ENCODE measurements at regions not wholly inside any gene's neighbourhood (a gene's known extent, or its start where the extent isn't known, plus 50 kb on each side); places are given as distances from the start of the nearest gene placed in this dataset.

DNA sequence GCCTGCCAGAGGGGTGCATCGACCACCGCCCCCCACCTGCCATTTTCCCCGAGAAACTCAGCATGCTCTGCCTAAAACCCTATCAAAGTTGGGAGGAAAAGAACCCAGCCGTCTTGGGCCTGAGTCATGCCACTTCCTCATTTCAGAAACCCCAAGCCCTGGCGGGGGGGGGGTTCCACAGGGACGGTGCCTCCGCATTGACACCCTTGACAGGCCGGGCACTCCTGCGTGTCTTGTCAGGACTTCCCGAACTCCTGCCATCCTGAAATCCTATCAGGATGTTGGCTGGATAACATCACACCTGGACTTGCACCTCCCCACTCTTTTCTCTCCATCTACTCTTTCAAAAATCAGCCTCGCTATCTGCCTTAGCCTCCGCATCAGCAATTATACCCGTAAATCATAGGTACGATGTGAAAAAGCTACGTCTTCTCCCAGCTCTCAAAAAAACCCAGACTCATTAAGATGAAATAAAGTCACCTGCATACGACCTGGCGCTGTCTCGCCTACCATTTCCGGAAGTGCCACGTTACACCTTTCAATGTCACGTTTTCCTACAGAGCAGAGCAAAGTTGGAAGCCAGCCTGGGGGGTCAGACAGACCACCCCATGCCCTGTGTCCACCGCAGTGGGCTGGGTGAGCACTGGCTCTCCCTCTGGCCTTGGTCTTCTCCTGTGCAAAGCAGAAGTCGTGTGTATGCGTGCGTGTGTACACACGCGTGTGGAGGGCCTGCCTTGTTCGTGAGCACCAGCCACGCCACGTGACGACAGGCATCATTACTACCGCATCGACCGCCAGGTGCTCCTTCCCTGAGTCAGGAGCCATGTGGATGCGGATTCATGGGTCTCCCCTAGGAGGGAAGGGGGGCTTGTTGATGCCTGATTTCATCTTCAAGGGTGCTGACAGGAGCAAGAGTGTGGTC lies 96.7 kb downstream of the RFLNA start:
- H3K4me3 Mint-ChIP-seq, result peak overlapping the region; percentile 39
- ATAC-seq (replicated peaks), result peak; percentile 60
- peaks cover 10% of the 10 kb centered on the region for H3K4me1 Mint-ChIP-seq
- H3K9me3 Mint-ChIP-seq, result no peaks in the 10 kb centered on the region
- H3K27ac Mint-ChIP-seq, result peak overlapping the region; percentile 18
- no peaks in the 10 kb centered on the region for H3K27me3 Mint-ChIP-seq
- peaks cover 17% of the 10 kb centered on the region for H3K36me3 Mint-ChIP-seq (ENCODE audit: low read depth)

DNA sequence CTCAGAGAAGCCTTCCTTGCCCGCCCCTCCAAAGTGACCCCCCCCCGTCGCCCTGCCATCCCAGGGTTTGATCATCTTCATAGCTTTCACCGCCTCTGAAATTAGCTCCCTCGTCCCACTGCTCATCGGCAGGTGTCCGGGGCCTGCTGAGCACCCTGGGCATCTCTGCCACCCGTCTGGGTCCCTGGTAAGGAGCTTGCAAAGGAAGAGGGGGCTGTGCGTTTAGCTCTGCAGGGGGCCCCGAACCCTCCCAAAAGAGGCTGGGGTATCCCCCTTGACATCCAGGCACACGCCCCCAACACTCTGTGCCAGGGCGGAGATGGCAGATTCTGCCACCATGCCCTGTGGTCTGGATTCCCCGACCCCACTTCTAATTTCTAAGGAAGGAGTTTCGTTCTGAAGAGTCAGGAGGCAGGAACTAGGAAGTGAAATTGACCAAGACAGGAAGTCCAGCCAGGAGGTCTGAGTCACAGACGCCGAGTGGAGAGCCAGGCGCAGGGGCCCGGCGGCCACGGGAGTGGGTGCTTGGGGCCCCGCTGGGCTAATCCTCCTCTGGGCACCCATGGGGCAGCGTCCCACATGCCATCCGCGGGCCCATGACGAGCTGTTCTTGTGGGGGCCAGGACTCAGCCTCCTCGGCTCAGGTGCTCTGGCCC lies 95.7 kb downstream of the RFLNA start:
- Mint-ChIP-seq H3K4me1 (peaks cover 10% of the 10 kb centered on the region), H3K9me3 (no peaks in the 10 kb centered on the region), H3K27me3 (no peaks in the 10 kb centered on the region), H3K4me3 (peak overlapping the region; percentile 61), H3K27ac (no peak overlapping the region), H3K36me3 (ENCODE audit: low read depth) (peaks cover 15% of the 10 kb centered on the region)
- ATAC-seq (replicated peaks), result no peak

- peak overlapping the region; percentile 61 for H3K4me3 Mint-ChIP-seq
- ATAC-seq (replicated peaks), result no peak
- H3K4me1 Mint-ChIP-seq, result peaks cover 10% of the 10 kb centered on the region
- H3K36me3 Mint-ChIP-seq (ENCODE audit: low read depth), result peaks cover 16% of the 10 kb centered on the region
- no peak overlapping the region for H3K27ac Mint-ChIP-seq
- no peaks in the 10 kb centered on the region for H3K9me3 Mint-ChIP-seq
- no peaks in the 10 kb centered on the region for H3K27me3 Mint-ChIP-seq
Observed at GRCh38 chr12:124389725-124390441, 95.0 kb downstream of the RFLNA start.

GRCh38 chr12:124389138-124389724 lies 94.3 kb downstream of the RFLNA start:
- Mint-ChIP-seq H3K27ac (no peak overlapping the region), H3K4me3 (peak overlapping the region; percentile 61), H3K9me3 (no peaks in the 10 kb centered on the region), H3K4me1 (peaks cover 10% of the 10 kb centered on the region), H3K27me3 (no peaks in the 10 kb centered on the region), H3K36me3 (ENCODE audit: low read depth) (peaks cover 10% of the 10 kb centered on the region)
- peak; percentile 69 for ATAC-seq (replicated peaks)

GRCh38 chr12:124388679-124389137 lies 93.8 kb downstream of the RFLNA start:
- H3K9me3 Mint-ChIP-seq, result no peaks in the 10 kb centered on the region
- peak overlapping the region; percentile 61 for H3K4me3 Mint-ChIP-seq
- peaks cover 7% of the 10 kb centered on the region for H3K36me3 Mint-ChIP-seq (ENCODE audit: low read depth)
- H3K4me1 Mint-ChIP-seq, result peaks cover 10% of the 10 kb centered on the region
- H3K27ac Mint-ChIP-seq, result no peak overlapping the region
- no peaks in the 10 kb centered on the region for H3K27me3 Mint-ChIP-seq
- peak; percentile 71 for ATAC-seq (replicated peaks)

DNA sequence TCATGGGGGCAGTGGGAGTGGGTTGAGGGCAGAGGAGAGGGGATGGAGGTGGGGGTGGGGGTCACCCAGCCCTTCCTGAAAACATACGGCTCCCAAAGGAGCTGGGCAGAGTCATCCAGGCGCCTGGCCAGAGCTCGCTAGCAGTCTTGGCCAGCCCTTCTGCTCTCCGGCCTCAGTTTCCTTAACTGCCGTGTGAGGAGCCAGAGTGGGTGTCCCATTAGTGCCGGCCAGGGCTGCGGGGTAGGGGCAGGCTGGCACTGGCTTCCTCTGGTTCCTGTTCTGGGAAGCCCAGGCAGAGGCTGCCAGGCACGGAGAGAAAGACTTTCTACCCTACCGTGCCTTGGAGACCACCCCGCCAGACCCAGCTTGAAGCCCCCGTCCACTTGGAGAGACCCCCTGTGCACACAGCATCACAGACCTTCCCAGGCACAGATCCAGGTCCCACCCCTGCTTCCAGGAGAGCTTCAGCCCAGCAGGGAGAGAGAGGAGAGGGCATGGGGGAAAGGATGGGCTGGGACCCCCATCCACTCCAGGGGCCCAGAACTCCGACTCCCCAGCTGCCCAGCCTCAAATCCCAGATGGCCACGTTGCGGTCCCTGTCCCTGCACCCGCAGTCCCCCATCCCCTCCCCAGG lies 93.3 kb downstream of the RFLNA start:
- ATAC-seq (replicated peaks), result no peak
- peaks cover 7% of the 10 kb centered on the region for H3K36me3 Mint-ChIP-seq (ENCODE audit: low read depth)
- H3K4me3 Mint-ChIP-seq, result peak overlapping the region; percentile 31
- no peaks in the 10 kb centered on the region for H3K9me3 Mint-ChIP-seq
- H3K4me1 Mint-ChIP-seq, result peaks cover 10% of the 10 kb centered on the region
- no peaks in the 10 kb centered on the region for H3K27me3 Mint-ChIP-seq
- H3K27ac Mint-ChIP-seq, result no peak overlapping the region

- Mint-ChIP-seq H3K9me3 (no peaks in the 10 kb centered on the region), H3K27me3 (no peaks in the 10 kb centered on the region), H3K36me3 (ENCODE audit: low read depth) (peaks cover 7% of the 10 kb centered on the region), H3K4me1 (peaks cover 10% of the 10 kb centered on the region), H3K4me3 (no peak overlapping the region), H3K27ac (no peak overlapping the region)
- ATAC-seq (replicated peaks), result no peak
Observed at GRCh38 chr12:124387528-124387911, 92.6 kb downstream of the RFLNA start.

- H3K4me3 Mint-ChIP-seq, result no peak overlapping the region
- no peaks in the 10 kb centered on the region for H3K27me3 Mint-ChIP-seq
- peaks cover 7% of the 10 kb centered on the region for H3K36me3 Mint-ChIP-seq (ENCODE audit: low read depth)
- H3K27ac Mint-ChIP-seq, result no peak overlapping the region
- no peak for ATAC-seq (replicated peaks)
- H3K4me1 Mint-ChIP-seq, result peaks cover 10% of the 10 kb centered on the region
- no peaks in the 10 kb centered on the region for H3K9me3 Mint-ChIP-seq
Observed at GRCh38 chr12:124386661-124387527, 92.0 kb downstream of the RFLNA start.

GRCh38 chr12:124386059-124386458 lies 91.2 kb downstream of the RFLNA start:
- H3K27me3 Mint-ChIP-seq, result no peaks in the 10 kb centered on the region
- ATAC-seq (replicated peaks), result no peak
- H3K4me3 Mint-ChIP-seq, result no peak overlapping the region
- peaks cover 11% of the 10 kb centered on the region for H3K36me3 Mint-ChIP-seq (ENCODE audit: low read depth)
- no peaks in the 10 kb centered on the region for H3K9me3 Mint-ChIP-seq
- H3K27ac Mint-ChIP-seq, result no peak overlapping the region
- H3K4me1 Mint-ChIP-seq, result peaks cover 6% of the 10 kb centered on the region

DNA sequence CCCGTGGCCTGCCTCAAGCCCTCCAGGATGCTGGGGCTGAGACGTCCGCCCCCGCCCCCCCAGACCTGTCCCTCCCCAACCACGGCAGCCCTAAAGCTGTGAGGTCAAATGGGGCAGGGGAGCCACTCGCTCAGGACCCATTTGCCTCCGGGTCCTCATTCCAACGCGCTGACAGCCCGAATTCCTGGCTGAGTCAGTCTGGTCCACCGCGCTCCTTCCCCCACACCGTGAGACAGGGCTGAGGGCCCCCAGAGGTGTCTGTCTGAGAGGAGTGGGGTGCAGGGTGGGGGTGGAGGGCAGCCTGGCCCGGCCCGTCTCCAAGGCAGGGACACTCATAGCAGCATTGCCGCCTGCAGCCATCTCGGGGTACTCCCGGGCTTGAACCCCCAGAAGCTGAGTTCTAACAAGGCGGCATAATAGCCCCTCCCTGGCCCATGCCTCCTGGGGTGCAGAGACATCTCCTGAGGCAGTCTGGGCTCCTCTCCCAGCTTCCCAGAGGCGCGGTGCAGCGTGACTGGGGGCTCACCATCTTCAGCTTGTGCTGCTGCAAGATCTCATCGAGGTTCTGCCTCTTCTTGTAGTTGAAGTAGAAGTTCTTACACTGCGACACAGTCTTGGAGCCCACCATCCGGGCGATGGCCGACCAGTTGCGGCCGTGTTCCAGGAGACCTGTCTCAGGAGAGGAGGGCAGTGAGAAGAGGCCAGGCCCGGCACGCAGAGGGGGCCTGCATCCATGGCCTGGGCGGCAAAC lies 90.5 kb downstream of the RFLNA start:
- Mint-ChIP-seq H3K36me3 (ENCODE audit: low read depth) (peaks cover 11% of the 10 kb centered on the region), H3K4me3 (no peak overlapping the region), H3K9me3 (no peaks in the 10 kb centered on the region), H3K27me3 (no peaks in the 10 kb centered on the region), H3K4me1 (peaks cover 5% of the 10 kb centered on the region), H3K27ac (no peak overlapping the region)
- ATAC-seq (replicated peaks), result no peak

- no peaks in the 10 kb centered on the region for H3K9me3 Mint-ChIP-seq
Observed at GRCh38 chr12:124384299-124384894, 89.5 kb downstream of the RFLNA start.

DNA sequence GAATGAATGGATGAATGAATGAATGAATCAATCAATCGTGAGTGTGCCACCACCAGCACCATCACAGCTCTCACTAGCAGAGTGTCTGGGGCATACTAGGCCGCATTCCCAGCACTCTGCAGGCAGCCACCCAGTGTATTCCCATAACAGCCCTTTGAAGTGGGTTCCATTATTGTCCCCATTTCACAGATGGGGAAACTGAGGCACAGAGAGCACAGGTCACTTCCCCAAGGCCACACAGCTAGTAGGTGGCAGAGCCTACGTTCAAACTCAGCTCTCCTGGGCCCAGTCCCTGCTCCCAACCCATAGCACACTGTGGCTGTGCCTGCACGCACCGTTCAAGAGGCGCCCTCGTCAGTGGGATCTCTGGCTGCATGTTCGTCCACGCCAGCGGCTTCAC lies 88.1 kb downstream of the RFLNA start:
- ATAC-seq (replicated peaks), result no peak
- peaks cover 19% of the 10 kb centered on the region for H3K36me3 Mint-ChIP-seq (ENCODE audit: low read depth)
- H3K27ac Mint-ChIP-seq, result no peak overlapping the region
- H3K4me1 Mint-ChIP-seq, result peaks cover 5% of the 10 kb centered on the region
- no peak overlapping the region for H3K4me3 Mint-ChIP-seq
- H3K9me3 Mint-ChIP-seq, result no peaks in the 10 kb centered on the region
- no peaks in the 10 kb centered on the region for H3K27me3 Mint-ChIP-seq

More at GRCh38 chr12:124384299-124384894, 89.5 kb downstream of the RFLNA start:
- Mint-ChIP-seq H3K36me3 (ENCODE audit: low read depth) (peaks cover 11% of the 10 kb centered on the region), H3K4me3 (no peak overlapping the region), H3K4me1 (peaks cover 5% of the 10 kb centered on the region), H3K27me3 (no peaks in the 10 kb centered on the region), H3K27ac (no peak overlapping the region)
- no peak for ATAC-seq (replicated peaks)

All from activated T-helper 17 cell treated with anti-CD3 and anti-CD28 coated beads, Interleukin-2, amount 50 U/mL, for 72 hours (primary cell).